Keratinocyte (primary cell): ENCODE measurements at regions not wholly inside any gene's neighbourhood (a gene's known extent, or its start where the extent isn't known, plus 50 kb on each side); places are given as distances from the start of the nearest gene placed in this dataset.

Source experiments
- CTCF ChIP-seq, 3 experiments: IDR thresholded peaks in 1 of 3; conservative IDR thresholded peaks in 1 of 3; optimal IDR thresholded peaks in 1 of 3; 2 replicates in 2 of 3; 3 replicates in 1 of 3; pipeline versions ENCODE3 to v1.5.1; 2011; ENCODE audit warnings: low read length in 3 of 3, mild to moderate bottlenecking in 3 of 3, moderate library complexity in 2 of 3, control low read depth in 1 of 3, inconsistent platforms in 1 of 3; ENCODE audit not compliant: insufficient read depth in 2 of 3; ENCODE audit errors: extremely low read depth in 1 of 3
- EZH2 ChIP-seq: IDR thresholded peaks from one replicate; pipeline ENCODE4 v1.6.1; 2012; ENCODE audit warnings: inconsistent platforms, mild to moderate bottlenecking, low read length, moderate library complexity

GRCh38 chr1:208433086-208433485, 188.9 kb upstream of the PLXNA2 start:
- TF ChIP-seq CTCF (optimal IDR thresholded peaks at IDR 0.05 in 1 of 3, IDR thresholded peaks at IDR 0.05 in 1 of 3, conservative IDR thresholded peaks at IDR 0.05 in 1 of 3; ENCODE audit: extremely low read depth in 1 of 3, insufficient read depth in 2 of 3, low read length in 3 of 3), result no peak
- no peak for TF ChIP-seq EZH2
